GM18873 (cell line): ENCODE measurements at regions not wholly inside any gene's neighbourhood (a gene's known extent, or its start where the extent isn't known, plus 50 kb on each side); places are given as distances from the start of the nearest gene placed in this dataset.

ENCODE experiments used
- ATAC-seq: cut with Tn5 transposase; IDR thresholded peaks from one replicate; pipeline ENCODE4 v1.9.1; 2021; ENCODE audit warnings: mild to moderate bottlenecking, moderate library complexity, moderate number of reproducible peaks; ENCODE audit not compliant: unreplicated experiment, low FRiP score

DNA sequence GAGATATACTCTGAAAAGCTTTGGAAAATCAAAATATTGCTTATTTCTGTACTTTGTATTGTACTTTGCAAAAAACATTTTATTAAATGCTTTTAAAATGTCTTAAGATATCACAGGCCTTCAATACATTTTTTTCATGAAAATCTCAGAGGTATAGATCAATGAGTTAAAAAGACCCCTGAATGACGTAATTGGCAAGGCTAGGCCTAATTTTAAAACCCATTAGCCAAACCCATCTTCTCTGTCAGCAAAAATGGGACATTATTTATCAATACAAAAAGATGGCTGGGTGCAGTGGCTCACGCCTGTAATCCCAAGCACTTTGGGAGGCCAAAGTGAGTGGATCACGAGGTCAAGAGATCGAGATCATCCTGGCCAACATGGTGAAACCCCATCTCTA is 84.8 kb upstream of the PAK5 start:
- no peak for ATAC-seq

DNA sequence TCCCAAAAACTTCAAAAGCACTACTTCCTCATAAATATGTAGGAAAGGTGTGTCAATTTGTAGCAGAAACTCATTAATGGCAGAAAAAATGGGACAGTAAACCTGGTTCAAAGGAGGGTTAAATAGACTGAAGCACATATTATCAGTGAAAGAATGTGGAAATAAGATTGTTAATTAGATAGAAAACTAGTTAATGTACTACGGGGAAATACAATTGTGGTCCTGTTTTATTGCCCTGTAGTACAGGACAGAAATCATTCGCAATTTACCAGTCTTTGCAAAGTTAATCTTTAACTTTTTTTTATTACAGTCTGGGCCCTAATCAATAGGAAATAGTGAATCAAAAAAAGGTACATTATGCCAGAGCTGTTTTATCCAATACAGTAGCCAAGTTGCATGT is 82.0 kb upstream of the PAK5 start:
- no peak for ATAC-seq

DNA sequence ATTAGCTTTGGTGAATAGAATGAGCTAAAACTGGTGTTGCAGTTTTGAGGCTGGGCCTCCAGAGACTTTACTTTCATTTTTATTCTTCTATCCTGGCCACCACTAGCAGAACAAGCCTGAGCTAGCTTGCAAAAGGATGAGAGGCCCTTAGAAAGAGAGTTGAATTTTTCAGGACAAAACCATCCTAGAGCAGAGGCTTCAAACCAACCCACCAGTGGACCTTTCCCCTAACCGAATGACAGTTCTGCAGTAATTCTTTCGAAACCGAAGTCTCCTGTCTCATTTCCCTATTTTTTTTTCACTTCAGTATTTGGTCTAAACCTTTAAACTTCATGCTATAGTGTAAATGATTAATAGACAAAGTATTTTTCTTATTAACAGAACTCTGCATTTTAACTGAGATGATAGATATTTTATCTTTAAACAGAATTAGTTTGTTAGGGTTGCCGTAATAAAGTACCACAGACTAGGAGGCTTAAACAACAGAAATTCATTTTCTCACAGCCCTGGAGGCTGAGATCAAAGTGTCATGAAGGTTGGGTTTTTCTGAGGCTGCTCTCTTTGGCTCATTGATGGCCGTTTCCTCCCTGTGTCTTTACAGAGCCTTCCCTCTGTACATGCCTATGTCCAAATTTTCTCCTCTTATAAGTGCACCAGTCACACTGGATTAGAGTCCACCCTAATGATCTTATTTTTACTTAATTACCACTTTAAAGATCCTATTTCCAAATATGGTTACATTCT is 80.6 kb upstream of the PAK5 start:
- peak; percentile 94 for ATAC-seq

DNA sequence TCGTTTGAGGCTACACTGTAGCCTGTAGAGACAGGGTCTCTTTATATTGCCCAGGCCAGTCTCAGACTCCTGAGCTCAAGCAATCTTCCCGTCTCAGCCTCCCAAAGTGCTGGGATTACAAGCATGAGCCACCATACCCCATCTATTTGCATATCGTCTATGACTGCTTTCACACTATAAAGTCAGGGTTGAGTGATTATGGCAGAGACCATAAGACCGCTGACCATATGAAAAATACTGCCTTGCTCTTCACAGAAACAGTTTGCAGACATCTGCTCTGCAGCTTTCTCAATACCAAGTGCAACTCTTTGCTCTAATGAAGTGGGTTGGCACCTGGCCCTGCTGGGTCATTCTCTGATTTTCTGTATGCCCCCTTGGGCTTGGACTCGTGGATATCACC is 79.5 kb upstream of the PAK5 start:
- ATAC-seq: no peak

DNA sequence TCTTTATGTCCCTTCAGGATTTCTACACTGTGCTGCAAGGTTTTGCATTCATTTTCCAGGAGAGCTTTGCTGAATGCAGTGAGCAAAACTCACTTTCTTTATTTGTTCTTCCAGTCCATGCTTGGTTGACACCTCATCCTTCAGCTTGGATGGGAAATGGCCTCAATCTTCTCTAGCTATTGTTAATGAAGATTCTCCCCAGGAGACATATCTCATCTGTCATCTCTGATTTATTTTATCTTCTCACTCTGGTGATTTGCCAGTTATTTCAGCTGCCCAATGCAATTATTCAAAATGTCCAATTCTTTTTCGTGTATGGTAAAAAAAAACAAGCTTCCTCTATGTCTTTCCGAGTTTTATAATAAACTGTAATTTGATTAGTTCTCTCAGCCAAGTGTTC is 77.9 kb upstream of the PAK5 start:
- ATAC-seq: no peak

DNA sequence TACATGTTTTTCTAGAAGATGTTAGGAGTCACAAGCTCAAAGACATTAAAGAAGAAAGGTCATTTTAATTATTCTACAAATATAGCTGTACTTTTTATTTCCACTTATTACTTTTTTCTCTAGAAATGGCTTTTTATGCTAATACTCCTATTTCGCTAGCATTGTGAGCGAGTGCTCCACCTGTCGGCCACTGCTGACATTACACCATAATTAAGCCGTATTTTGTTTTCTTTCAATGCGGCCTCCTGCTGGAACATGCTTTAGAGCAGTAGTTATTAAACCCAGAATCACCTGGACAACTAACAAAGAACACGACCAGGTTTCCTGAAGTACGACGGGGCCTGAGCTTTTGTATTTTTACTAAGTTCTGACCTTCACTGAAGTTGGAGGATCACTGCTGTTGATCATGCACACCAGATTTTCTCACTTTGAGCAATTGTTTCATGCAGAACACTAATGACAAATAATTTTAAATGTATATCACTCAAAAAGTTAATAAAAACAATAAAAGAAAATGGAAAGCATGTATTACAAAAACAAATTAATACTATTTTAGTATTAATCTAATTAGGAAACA is 74.1 kb upstream of the PAK5 start:
- ATAC-seq: no peak

DNA sequence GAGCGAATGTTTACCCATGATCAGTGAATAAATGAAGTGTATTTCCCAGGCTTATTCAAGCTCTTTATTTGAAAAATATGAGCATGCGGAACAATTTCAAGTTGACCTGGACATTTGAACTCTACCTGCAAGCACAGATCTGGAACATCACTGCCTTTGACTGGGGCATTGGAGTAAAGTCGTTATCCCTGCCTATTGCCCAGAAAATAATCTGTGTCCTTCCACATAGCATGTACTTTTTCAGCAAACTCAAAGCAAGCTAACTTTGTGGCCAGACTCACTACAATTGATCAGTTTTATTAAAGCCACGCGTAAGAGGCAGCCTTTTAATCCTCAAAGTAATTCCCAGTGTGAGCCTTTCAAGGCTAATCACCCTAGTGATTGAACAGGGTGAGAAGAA is 73.4 kb upstream of the PAK5 start:
- no peak for ATAC-seq

DNA sequence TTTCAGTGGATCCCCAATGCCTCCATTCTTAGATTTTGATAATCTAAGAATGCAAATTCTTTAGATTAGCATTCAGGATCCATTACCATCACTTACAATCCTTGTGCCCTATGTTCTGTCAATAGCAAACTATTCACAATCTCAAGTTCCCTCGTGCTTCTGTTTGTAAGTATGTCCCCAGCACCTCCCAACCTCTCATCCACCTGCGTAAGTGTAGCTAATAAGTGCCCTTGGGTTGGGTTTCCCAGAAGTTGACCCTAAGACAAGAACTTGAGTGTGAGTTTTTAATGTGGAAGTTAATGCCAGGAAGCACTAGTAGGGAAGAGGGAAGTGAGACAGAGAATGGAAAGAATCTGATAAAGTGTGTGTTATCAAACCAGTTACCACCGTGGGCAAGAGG is 72.6 kb upstream of the PAK5 start:
- no peak for ATAC-seq

DNA sequence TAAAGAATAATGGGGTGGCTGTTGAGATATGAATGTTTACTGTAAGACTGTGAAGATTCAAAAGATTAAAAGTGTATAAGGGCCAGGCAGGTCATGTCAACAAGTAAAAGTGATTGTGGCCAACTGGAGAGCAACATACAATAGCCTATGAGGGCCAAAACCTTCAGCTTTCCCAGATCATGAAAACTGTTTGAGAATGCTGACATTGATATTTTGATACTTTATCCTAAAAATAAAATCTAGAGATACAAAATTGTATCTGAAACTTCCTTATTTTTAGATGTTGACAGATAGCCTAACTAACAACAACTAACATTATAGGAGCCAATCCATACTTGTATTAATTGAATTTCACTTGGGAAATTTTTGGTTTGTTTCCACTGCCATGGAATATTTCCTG is 70.3 kb upstream of the PAK5 start:
- ATAC-seq: no peak

DNA sequence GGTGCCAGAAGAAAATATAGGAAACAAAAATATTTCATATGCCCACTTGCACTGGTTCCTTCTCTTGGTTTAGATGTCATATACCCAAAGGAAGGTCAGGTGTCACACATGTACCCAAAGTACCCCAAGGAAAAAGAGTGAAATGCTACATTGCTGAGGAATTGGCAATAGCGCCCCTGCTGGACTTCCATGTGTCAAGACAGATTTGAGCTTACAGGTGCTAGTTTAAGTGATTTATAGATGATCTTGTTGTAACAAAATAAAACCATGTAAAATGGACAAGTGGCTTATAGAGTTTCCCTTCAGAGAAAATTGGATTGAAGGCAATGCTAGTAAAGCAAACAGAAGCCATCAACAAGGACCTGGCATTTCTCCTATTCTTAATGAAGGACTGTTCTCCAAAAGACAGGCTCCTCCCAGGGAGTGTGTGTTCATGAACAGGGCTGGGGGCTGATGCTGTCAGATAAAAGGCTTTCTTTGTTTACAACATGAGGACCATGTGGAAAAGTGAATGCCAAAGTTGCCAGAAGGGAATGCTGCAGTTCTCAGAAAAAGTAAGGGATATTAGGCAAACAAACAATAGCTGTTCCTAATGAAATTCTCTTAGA is 64.3 kb upstream of the PAK5 start:
- no peak for ATAC-seq

DNA sequence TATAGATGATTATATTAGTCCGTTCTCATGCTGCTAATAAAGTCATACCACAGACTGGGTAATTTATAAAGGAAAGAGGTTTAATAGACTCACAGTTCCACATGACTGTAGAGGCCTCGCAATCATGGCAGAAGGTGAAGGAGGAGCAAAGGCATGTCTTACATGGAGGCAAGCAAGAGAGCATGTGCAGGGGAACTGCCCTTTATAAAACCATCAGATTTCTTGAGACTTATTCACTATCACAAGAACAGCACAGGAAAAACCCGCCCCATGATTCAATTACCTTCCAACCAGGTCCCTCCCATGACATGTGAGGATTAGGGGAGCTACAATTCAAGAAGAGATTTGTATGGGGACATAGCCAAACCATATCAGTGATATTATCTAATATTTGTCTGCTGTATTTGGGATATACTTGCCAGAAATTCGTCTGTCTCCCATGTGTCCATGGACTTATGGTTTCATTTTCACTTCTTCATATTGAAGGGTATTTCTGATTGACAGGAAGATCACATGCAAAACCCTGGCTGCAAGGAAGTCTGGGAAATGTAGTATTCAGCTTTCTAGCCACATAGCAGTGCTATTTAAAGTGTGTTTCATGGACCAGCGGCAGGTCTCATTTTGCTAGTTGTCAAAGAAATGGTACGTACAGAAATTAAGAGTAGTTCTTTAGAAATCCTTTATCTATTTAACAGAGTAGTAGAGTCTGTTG is 50.5 kb upstream of the PAK5 start:
- ATAC-seq: no peak
